ENCODE measurements at regions not wholly inside any gene's neighbourhood (a gene's known extent, or its start where the extent isn't known, plus 50 kb on each side); places are given as distances from the start of the nearest gene placed in this dataset.

DNA sequence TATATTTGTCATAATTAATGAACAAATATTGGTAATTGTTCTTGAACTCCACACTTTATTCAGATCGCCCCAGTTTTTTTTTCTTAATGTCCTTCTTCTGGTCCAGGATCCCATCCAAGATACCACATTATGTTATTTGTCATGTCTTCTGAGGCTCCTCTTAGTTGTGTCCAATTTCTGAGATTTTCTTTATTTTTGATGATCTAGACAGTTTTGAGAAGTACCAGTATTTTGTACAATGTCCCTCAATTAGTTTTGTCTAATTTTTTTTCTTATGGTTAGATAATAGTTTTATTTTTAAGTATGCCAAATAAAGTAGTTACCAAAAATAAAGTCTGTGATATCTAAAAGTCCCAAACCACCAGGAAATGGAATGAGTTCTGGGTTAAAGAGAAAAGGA is 440.8 kb upstream of the ATP2B1 start:
- H3K27me3 Mint-ChIP-seq (ENCODE audit: low read depth, poor library complexity): peaks cover 4% of the 10 kb centered on the region
- H3K4me3 Mint-ChIP-seq: no peak overlapping the region
- TF ChIP-seq, protein P1, sequence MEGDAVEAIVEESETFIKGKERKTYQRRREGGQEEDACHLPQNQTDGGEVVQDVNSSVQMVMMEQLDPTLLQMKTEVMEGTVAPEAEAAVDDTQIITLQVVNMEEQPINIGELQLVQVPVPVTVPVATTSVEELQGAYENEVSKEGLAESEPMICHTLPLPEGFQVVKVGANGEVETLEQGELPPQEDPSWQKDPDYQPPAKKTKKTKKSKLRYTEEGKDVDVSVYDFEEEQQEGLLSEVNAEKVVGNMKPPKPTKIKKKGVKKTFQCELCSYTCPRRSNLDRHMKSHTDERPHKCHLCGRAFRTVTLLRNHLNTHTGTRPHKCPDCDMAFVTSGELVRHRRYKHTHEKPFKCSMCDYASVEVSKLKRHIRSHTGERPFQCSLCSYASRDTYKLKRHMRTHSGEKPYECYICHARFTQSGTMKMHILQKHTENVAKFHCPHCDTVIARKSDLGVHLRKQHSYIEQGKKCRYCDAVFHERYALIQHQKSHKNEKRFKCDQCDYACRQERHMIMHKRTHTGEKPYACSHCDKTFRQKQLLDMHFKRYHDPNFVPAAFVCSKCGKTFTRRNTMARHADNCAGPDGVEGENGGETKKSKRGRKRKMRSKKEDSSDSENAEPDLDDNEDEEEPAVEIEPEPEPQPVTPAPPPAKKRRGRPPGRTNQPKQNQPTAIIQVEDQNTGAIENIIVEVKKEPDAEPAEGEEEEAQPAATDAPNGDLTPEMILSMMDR (IDR thresholded peaks at IDR 0.05): no peak
- no peak for DNase-seq
- no peak overlapping the region for H3K27ac Mint-ChIP-seq
- peaks cover 10% of the 10 kb centered on the region for H3K4me1 Mint-ChIP-seq
- no peaks in the 10 kb centered on the region for H3K36me3 Mint-ChIP-seq (ENCODE audit: low read depth)
- peaks cover 11% of the 10 kb centered on the region for H3K9me3 Mint-ChIP-seq

DNA sequence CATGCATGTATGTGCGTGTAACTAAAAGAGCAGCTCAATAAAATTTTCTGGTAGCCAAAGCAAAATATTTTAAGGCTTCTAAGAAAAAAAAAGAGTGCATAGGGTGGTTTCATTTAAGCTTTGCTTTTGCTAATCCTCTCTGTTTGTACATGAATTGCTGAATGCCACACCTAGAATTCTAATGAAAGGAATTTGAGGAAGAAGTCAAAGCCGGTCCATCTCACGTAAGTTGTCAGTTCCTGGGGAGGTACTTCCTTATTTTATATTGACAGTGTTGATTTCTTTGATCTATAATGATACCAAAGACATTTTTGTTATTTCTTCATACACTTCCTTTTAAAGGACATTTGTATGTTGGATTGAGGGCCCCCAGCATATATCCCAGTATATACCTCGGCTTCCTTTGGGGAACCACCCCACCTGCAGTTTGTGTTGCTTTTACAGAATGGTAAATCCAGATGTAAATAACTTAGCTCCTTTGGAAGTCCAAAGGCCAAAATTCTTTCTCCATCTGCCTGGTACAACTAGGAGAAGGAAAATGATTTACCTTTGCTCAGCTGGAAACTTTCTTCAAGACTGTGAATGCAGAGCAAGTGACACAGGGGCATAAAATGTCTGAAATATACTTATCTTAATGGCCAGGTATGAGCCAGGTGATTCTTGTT is 420.9 kb upstream of the ATP2B1 start:
- Mint-ChIP-seq H3K27ac (no peak overlapping the region), H3K27me3 (ENCODE audit: low read depth, poor library complexity) (no peaks in the 10 kb centered on the region), H3K4me3 (no peak overlapping the region), H3K4me1 (no peaks in the 10 kb centered on the region), H3K36me3 (ENCODE audit: low read depth) (no peaks in the 10 kb centered on the region), H3K9me3 (peaks cover 10% of the 10 kb centered on the region)
- TF ChIP-seq, protein P1 (IDR thresholded peaks at IDR 0.05): no peak
- no peak for DNase-seq

DNA sequence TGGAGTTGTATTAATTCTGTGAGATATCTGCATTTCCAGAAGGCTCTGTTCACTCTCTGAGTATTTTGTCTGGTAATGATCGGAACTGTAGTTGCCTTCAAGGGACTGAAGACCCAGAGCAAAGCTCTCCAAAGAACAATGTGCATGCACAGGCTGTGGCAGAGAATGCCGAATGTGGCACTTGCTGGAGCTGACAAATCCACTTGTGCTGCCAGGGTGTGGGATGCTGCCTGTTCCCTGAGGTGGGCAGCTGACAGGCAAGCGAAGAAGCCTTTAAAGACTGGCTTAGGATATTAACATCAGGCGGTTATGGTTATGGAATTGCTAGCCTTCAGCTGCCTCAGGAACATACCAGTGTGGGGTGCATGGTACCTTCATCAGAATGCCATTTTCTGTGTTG is 419.9 kb upstream of the ATP2B1 start:
- TF ChIP-seq, protein P1 (IDR thresholded peaks at IDR 0.05): no peak
- H3K4me3 Mint-ChIP-seq: no peak overlapping the region

DNA sequence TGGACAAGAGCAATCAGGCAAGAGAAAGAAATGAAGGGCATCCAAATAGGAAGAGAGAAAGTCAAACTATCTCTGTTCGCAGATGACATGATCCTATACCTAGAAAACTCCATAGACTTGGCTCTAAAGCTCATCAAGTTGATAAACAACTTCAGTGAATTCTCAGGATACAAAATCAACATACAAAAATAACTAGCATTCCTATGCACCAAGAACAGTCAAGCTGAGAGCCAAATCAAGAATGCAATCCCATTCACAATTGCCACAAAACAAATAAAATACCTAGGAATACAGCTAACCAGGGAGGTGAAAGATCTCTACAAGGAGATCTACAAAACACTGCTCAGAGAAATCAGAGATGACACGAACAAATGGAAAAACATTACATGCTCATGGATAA is 417.5 kb upstream of the ATP2B1 start:
- Mint-ChIP-seq H3K27me3 (ENCODE audit: low read depth, poor library complexity) (no peaks in the 10 kb centered on the region), H3K4me1 (no peaks in the 10 kb centered on the region), H3K4me3 (no peak overlapping the region), H3K27ac (no peak overlapping the region), H3K9me3 (peaks cover 18% of the 10 kb centered on the region), H3K36me3 (ENCODE audit: low read depth) (no peaks in the 10 kb centered on the region)
- no peak for DNase-seq
- TF ChIP-seq, protein P1 (IDR thresholded peaks at IDR 0.05): no peak

More for the DNA sequence above, 419.9 kb upstream of the ATP2B1 start:
- H3K36me3 Mint-ChIP-seq (ENCODE audit: low read depth): no peaks in the 10 kb centered on the region
- no peaks in the 10 kb centered on the region for H3K27me3 Mint-ChIP-seq (ENCODE audit: low read depth, poor library complexity)
- H3K4me1 Mint-ChIP-seq: no peaks in the 10 kb centered on the region
- peaks cover 10% of the 10 kb centered on the region for H3K9me3 Mint-ChIP-seq
- no peak overlapping the region for H3K27ac Mint-ChIP-seq
- no peak for DNase-seq

DNA sequence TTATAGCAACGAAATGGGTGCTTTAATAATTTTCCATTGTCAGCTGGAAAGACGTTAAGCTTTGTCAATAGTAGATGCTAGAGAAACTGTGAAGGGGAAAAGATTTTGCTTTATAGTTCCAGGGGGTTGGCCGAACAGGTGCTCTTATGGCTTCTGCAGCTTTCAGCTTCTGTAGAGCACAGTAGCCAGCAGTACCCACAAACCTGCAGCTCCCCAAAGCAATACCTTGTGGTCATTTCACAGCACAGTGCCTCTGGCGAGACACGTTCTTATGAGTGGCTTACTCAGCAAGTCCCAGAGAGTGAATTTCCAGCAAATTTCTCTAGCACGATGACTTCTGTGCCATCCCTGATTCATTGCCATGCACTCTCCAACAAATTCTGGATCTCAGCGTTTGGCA is 416.3 kb upstream of the ATP2B1 start:
- no peaks in the 10 kb centered on the region for H3K27me3 Mint-ChIP-seq (ENCODE audit: low read depth, poor library complexity)
- H3K27ac Mint-ChIP-seq: no peak overlapping the region
- H3K36me3 Mint-ChIP-seq (ENCODE audit: low read depth): peaks cover 9% of the 10 kb centered on the region
- no peak overlapping the region for H3K4me3 Mint-ChIP-seq
- H3K9me3 Mint-ChIP-seq: peaks cover 30% of the 10 kb centered on the region
- no peaks in the 10 kb centered on the region for H3K4me1 Mint-ChIP-seq
- TF ChIP-seq, protein P1 (IDR thresholded peaks at IDR 0.05): no peak
- no peak for DNase-seq

DNA sequence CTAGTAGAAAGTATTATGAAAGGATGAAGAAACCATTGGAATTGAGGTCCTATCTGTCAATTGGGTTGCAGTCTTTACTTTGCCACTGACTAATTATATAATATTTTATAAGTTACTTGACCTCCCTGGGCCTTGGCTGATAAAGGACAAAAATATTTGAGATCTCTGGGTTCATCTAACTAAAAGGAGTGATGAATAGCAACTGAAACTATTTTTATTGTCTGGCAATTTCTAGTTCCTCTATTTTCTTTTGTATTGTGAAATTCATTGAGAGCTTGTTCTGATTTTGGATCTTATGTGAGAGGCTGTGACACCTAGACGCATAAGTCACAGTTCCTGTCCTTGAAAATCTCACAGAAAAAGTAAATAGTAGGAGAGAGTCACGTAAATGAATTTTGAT is 415.7 kb upstream of the ATP2B1 start:
- H3K4me3 Mint-ChIP-seq: no peak overlapping the region
- TF ChIP-seq, protein P1 (IDR thresholded peaks at IDR 0.05): no peak
- peaks cover 37% of the 10 kb centered on the region for H3K9me3 Mint-ChIP-seq
- H3K27me3 Mint-ChIP-seq (ENCODE audit: low read depth, poor library complexity): no peaks in the 10 kb centered on the region
- no peak for DNase-seq
- no peak overlapping the region for H3K27ac Mint-ChIP-seq
- no peaks in the 10 kb centered on the region for H3K4me1 Mint-ChIP-seq
- peaks cover 12% of the 10 kb centered on the region for H3K36me3 Mint-ChIP-seq (ENCODE audit: low read depth)

Measured in nephron progenitor cell (in vitro differentiated cells).